WERI-Rb-1 (cell line): ENCODE measurements at regions not wholly inside any gene's neighbourhood (a gene's known extent, or its start where the extent isn't known, plus 50 kb on each side); places are given as distances from the start of the nearest gene placed in this dataset.

Source experiments
- DNase-seq: peaks from one replicate; pipeline ENCODE4 v3.0.0-alpha.2; 2020
- H3K27ac ChIP-seq: fragments of 250-450 bp; sonication (Bioruptor Pico); 2 replicates; pipeline ENCODE4 v1.5.1; 2020; ENCODE audit warnings: mild to moderate bottlenecking, moderate library complexity
- H3K27me3 ChIP-seq: fragments of 250-450 bp; sonication (Bioruptor Pico); 2 replicates; pipeline ENCODE4 v1.5.1; 2021; ENCODE audit warnings: mild to moderate bottlenecking, low read depth, moderate library complexity; ENCODE audit not compliant: insufficient read depth, severe bottlenecking
- H3K36me3 ChIP-seq: fragments of 250-450 bp; sonication (Bioruptor Pico); 2 replicates; pipeline ENCODE4 v1.5.1; 2020; ENCODE audit warnings: mild to moderate bottlenecking, moderate library complexity
- H3K4me3 ChIP-seq: 2 replicates; pipeline ENCODE4 v1.5.1; 2011; ENCODE audit warnings: low read depth, mild to moderate bottlenecking, control low read depth, low read length
- H3K9me3 ChIP-seq: fragments of 250-450 bp; sonication (Bioruptor Pico); 2 replicates; pipeline ENCODE4 v1.5.1; 2021; ENCODE audit warnings: mild to moderate bottlenecking, moderate library complexity; ENCODE audit not compliant: severe bottlenecking
- TF ChIP-seq, protein P1 (sequence below): IDR thresholded peaks from 2 replicates; pipeline ENCODE4 v1.5.1; 2011; ENCODE audit warnings: low read depth, mild to moderate bottlenecking, control low read depth, inconsistent platforms, low read length

DNA sequence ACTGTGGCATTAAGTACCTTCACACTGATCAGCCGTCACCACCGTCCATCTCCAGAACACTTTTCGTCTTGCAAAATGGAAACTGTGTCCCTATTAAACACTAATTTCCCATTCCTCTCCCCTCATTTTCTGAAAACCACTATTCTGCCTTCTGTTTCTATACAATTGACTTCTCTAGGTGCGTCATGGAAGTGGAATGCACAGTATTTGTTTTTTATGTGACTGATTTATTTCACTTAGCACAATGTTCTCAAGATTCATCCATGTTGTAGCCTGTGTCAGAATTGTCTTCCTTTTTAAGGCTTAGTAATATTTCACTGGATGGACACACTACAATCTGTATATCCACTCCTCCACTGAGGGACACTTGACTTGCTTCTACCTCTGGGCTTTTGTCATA is 53.8 kb upstream of the PDE10A start:
- no peak overlapping the region for H3K4me3 ChIP-seq
- no peak overlapping the region for H3K27ac ChIP-seq
- TF ChIP-seq, protein P1, sequence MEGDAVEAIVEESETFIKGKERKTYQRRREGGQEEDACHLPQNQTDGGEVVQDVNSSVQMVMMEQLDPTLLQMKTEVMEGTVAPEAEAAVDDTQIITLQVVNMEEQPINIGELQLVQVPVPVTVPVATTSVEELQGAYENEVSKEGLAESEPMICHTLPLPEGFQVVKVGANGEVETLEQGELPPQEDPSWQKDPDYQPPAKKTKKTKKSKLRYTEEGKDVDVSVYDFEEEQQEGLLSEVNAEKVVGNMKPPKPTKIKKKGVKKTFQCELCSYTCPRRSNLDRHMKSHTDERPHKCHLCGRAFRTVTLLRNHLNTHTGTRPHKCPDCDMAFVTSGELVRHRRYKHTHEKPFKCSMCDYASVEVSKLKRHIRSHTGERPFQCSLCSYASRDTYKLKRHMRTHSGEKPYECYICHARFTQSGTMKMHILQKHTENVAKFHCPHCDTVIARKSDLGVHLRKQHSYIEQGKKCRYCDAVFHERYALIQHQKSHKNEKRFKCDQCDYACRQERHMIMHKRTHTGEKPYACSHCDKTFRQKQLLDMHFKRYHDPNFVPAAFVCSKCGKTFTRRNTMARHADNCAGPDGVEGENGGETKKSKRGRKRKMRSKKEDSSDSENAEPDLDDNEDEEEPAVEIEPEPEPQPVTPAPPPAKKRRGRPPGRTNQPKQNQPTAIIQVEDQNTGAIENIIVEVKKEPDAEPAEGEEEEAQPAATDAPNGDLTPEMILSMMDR = no peak
- no peak for DNase-seq
- H3K9me3 ChIP-seq = no peaks in the 10 kb centered on the region
- no peaks in the 10 kb centered on the region for H3K36me3 ChIP-seq
- H3K27me3 ChIP-seq = peaks cover 96% of the 10 kb centered on the region

DNA sequence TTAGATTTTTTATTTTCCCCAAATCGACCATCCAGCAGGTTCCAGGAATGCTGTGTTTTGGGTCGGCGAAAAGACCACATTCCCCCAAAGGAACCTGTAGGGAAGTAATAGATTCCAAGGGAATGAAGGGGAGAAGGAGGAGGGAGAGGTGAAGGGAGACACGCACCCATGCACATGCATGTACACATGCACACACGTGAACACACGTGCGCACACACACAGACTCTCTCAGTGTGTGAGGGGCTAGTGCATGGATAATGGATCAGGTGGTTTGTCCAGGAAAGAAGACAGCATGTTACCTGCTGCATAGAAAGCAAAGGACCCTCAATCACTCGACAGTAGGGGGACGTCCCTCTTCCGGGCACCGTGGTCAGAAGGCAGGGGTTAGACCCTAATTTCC is 52.4 kb upstream of the PDE10A start:
- H3K36me3 ChIP-seq = no peaks in the 10 kb centered on the region
- DNase-seq = no peak
- no peak overlapping the region for H3K4me3 ChIP-seq
- peaks cover 96% of the 10 kb centered on the region for H3K27me3 ChIP-seq
- no peak overlapping the region for H3K27ac ChIP-seq
- no peaks in the 10 kb centered on the region for H3K9me3 ChIP-seq
- TF ChIP-seq, protein P1 = no peak

DNA sequence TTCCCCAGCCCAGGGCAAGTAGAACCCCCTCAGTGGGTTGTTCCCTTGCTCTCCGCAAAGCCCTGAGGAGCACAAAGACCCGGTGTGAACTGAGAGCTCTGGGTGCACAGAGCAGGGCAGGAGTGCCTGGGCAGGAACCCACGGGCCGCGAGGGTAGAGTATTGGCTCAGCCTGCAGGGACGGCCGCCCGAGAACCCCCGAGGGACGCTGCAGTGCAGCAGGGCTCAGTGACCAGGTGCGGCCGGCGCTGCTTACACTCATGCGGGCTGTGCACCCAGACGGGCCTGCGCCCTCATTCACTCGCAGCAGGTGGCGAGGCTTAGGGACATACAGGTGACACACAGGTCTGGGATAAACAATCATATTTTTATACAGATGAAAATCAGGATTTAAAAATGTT is 51.9 kb upstream of the PDE10A start:
- H3K36me3 ChIP-seq = no peaks in the 10 kb centered on the region
- DNase-seq = no peak
- no peaks in the 10 kb centered on the region for H3K9me3 ChIP-seq
- no peak overlapping the region for H3K27ac ChIP-seq
- no peak overlapping the region for H3K4me3 ChIP-seq
- TF ChIP-seq, protein P1 = no peak
- H3K27me3 ChIP-seq = peaks cover 99% of the 10 kb centered on the region

DNA sequence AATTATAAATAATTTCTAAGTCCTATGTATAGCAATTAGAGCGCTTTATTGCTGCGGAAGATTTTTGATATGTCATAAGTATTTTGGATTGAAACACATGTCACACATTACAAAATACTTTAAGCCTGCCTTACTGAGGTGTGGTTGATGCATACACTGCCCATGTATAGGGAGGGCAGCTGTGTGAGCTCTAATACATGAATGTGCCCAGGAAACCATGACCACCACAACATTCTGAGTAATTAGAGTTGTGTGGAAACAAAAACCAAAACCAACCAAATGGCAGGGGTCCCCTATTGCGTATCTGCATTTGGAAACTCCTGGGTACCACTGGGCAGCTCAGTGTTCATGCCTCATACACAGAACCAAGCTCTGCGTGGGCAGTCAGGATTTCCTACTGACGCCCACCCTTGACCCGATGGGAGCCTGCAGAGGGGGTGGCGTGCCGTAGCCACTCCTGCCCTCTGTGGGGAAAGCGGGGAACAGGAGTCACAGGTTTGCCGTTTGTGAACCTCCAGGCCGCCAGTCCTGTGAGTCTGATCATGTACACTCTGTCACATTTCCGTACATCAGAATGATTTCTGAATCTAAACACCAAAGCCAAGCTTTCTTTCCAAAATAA is 50.9 kb upstream of the PDE10A start:
- H3K27me3 ChIP-seq = peaks cover 92% of the 10 kb centered on the region
- H3K4me3 ChIP-seq = no peak overlapping the region
- TF ChIP-seq, protein P1 = no peak
- H3K9me3 ChIP-seq = no peaks in the 10 kb centered on the region
- no peak overlapping the region for H3K27ac ChIP-seq
- H3K36me3 ChIP-seq = no peaks in the 10 kb centered on the region
- no peak for DNase-seq
